Daoy (cell line): ENCODE measurements at regions not wholly inside any gene's neighbourhood (a gene's known extent, or its start where the extent isn't known, plus 50 kb on each side); places are given as distances from the start of the nearest gene placed in this dataset.
"Not testable (repeated sequence)": the region's sequence is repeated elsewhere in the genome, so short reads cannot be mapped to it uniquely, and the experiment has no call there.

Source experiments
- DNase-seq: peaks from one replicate; pipeline ENCODE4 v3.0.0-alpha.2; 2015; ENCODE audit warnings: low read depth

- no peak for DNase-seq
Measured at GRCh38 chr2:8115966-8116365, 565.9 kb upstream of the ID2 start.

GRCh38 chr2:8116661-8117060, 565.2 kb upstream of the ID2 start:
- DNase-seq, result no peak

- DNase-seq, result no peak
Measured at GRCh38 chr2:8118940-8119781, 562.7 kb upstream of the ID2 start.

DNA sequence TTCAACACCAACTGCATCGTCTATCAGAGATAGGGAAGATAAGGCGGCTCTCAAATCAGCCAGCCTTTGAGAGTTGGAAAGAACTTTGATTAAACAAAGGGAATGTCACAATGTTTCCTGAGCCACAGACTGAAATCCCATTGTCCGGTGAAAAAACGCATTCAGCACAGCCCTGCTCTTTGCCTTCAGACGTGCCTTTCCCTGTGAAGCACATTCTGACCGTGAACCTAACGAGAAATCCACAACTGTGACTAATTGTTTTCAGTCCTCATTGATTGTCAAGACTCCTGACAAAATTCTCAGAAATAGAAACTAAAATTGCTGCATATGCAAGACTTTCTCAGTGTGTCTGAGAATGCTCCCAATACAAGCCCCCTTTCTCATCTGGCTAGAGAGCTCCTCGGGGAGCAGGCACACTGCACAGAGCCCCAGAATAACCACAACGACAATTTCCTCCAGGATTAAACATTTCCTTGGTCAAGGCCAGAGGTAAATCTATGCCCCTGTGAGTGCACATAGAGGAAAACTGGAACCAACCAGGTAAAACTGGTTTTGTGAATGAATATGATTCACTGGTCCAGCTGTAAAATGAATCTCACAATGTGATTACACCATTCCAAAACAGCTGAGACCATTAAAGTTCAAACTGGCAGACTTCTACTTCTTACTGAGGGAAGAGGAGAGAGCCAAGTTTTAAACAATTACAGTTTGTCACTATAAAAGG, 561.9 kb upstream of the ID2 start:
- no peak for DNase-seq

DNA sequence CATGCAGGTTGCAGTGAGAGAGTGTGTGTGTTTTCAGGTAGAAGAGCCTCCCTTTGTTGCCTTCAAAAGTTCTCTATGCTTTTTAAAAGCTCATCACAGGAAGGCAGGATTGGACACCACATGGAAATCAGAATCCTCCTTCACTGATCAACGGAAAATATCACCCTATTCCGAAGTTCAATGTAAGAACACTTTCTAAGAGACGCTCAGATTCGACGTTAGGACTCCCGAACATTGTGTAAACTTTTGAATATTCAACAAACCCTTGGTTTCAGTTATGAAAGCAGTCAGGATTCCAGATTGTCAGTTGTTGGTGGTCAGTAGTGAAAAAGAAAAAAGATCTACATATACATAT, 561.4 kb upstream of the ID2 start:
- DNase-seq, result no peak

DNA sequence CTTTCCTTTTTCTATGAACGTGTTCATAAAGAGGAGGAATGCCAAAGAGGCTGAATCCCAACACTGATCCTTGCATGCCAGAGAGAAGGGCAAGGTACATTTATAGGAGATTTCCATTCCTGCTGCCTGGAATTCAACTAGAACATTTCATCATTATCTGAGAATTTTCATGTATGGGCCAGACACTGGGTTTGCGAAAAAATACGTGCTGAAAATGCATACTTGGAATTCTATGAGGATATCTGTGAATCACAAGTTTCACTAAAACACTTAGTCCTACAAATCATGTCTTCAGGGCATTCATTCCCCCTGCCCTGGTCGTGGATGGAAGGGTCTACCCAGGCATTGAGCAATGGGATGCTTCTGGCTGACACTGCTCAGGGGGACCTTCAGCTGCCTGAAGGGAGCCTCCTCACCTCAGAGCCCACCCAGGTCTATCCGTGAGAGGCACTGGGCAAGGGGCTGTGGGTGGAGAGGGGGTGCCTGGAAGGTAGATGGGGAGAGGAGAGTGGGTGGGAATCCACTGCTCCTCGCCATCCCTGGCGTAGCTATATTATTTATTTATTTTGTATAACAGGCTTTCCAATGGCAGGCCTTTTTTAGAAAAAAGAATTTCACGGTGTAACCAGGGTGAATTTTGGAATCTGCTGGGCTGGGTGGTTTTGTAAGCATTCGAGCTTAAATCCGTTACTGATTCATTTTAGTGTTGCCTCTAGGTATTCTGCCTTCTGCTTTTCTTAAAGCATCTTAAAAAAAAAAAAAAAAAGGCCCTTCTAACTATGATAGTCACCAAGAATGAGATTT, 560.6 kb upstream of the ID2 start:
- no peak for DNase-seq

GRCh38 chr2:8121826-8122513, 559.9 kb upstream of the ID2 start:
- no peak for DNase-seq

DNA sequence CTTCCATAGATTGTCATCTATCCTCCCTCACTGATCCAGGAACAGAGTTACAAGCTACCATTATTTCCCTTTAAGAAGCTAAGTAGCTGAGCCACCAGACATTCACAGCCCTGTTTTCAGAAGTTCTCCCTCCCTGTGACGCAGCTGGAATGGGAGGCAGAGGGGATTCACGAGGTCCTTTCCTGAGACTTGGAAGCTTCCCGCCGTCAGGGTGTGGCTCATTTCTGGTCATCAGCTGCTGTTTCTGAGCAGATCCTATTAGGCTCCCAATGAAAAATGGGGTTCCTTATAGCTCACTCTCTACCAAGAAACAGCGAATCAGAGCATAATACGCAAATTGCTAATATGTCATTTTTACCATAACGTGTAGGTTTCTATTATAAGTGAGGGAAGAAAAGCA, 559.3 kb upstream of the ID2 start:
- DNase-seq, result no peak

- no peak for DNase-seq
Measured at GRCh38 chr2:8123464-8123863, 558.4 kb upstream of the ID2 start.

GRCh38 chr2:8125741-8126711, 555.8 kb upstream of the ID2 start:
- no peak for DNase-seq

- DNase-seq, result no peak
Measured at GRCh38 chr2:8126783-8127182, 555.1 kb upstream of the ID2 start.

DNA sequence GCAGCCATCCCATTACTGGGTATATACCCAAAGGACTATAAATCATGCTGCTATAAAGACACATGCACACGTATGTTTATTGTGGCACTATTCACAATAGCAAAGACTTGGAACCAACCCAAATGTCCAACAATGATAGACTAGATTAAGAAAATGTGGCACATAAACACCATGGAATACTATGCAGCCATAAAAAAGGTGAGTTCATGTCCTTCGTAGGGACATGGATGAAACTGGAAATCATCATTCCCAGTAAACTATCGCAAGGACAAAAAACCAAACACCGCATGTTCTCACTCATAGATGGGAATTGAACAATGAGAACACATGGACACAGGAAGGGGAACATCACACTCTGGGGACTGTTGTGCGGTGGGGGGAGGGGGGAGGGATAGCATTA, 550.4 kb upstream of the ID2 start:
- DNase-seq, result not testable (repeated sequence)

DNA sequence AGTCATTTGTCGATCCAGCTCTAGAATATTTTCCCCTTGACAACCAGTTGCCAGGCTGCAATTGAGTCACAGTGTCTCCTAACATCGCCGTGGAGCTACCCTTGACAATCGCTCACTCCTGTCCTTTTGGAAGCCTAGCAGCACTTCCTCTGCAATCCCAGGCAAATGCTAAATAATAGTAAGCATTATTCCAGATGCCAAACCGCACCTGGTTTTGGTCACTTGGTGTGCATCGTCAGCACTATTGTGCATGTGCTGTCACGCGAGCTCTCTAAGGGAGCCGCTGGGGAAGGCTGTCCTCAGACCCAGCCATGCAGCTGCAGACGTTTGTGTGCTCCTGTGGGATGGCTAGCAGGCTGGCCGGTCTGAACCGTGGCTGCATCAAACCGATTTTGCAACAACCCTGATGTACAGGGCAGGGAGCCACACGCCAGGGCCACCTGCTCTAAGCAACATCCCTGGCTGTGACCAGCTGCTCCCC, 549.5 kb upstream of the ID2 start:
- DNase-seq, result no peak

DNA sequence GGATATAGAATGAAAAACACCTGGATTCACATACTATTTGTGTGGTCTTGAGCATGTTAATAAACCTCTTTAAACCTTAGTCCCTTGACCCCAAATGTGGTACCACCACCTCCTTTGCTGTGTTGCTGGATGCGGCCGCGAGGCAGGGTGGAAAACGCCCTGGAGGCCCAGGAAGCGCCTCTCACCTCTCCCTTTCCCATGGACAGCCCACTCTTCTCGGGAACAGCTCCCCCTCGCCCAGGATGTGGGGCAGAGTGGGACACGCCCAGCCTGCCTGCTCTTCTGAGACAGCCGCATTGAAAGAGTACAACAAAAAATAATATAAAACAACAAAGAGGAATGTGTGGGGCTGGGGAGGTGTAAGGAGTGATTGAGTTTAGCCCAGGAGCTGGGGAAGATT, 549.0 kb upstream of the ID2 start:
- DNase-seq, result no peak

DNA sequence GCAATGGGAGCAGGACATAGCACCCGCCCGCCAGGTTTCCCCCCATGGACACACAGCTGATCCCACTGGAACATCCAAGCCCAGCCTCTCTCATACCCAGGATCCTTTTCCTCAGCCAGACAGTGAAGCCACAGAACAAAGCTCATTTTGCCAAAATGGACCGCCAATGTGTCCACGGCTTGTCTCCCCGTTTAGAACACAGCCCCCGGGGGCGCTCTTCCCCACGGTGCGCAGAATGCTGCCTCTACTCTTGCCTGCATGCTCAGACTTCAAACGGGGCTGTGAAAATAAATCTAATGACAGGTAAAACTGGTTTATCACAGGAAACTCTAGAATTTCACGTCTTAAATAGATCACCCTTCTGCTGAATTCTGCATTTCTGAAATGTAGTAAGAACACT, 548.5 kb upstream of the ID2 start:
- no peak for DNase-seq

GRCh38 chr2:8133913-8134472, 547.9 kb upstream of the ID2 start:
- DNase-seq, result no peak

- no peak for DNase-seq
Measured at GRCh38 chr2:8134473-8134932, 547.4 kb upstream of the ID2 start.

- no peak for DNase-seq
Measured at GRCh38 chr2:8134985-8135682, 546.7 kb upstream of the ID2 start.

- DNase-seq, result no peak
Measured at GRCh38 chr2:8137801-8138200, 544.1 kb upstream of the ID2 start.

DNA sequence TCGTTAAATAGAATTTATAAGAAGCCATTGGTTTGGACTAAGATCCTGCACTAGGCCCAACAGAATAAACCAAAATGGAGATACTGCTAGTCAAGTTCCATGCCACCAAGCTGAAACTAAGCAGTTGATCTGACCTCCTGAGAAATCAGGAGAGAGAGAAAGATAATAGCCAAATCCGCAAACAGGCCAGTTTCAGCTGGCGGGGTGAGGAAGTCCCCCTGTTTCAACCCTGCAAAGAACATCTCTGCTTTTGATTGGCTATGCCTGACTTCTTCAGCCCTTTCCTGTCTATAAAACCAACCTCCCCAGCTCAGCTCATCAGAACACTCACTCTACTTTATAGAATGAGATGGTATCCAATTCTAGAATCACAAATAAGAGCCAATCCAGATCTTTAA, 543.3 kb upstream of the ID2 start:
- no peak for DNase-seq
